HepG2 (cell line): ENCODE measurements at regions not wholly inside any gene's neighbourhood (a gene's known extent, or its start where the extent isn't known, plus 50 kb on each side); places are given as distances from the start of the nearest gene placed in this dataset.

ENCODE experiments used
- ATAC-seq: fragments of 200-7000 bp; cut with Tn5 transposase; 3 replicates; pipeline ENCODE4 v1.9.1; 2020; ENCODE audit warnings: mild to moderate bottlenecking, moderate library complexity
- BruUV-seq: library from RNA; stranded (reverse); fragments of 400-500 nt; replicated peaks from 2 replicates; lab custom pipeline; 2021; lab: Mats Ljungman, UMichigan
- CTCF ChIA-PET: fragments of 300-600 bp; formaldehyde crosslinking; extraction: SDS; loops from one replicate; lab custom pipeline; 2021; ENCODE audit warnings: low total read pairs, inconsistent platforms, low intra/inter-chr PET ratio; lab: Yijun Ruan, JAX
- POLR2A ChIA-PET: fragments of 350-600 bp; sonication (Branson Sonifier 250); formaldehyde crosslinking; loops from one replicate; lab custom pipeline; 2020; ENCODE audit warnings: antibody characterized with exemption, inconsistent platforms; lab: Yijun Ruan, JAX
- DNase-seq: peaks from one replicate; pipeline ENCODE4 v3.0.0-alpha.2; 2015; ENCODE audit warnings: low spot score
- FAIRE-seq: peaks from 3 replicates; lab custom pipeline; 2011; peaks lifted over from hg19 to GRCh38; lab: Jason Lieb, UNC
- H2AFZ ChIP-seq: one replicate; pipeline ENCODE4 v1.6.1; 2011; ENCODE audit warnings: low read length, inconsistent platforms
- H3K27ac ChIP-seq: fragments of 300-600 bp; 3 replicates; pipeline ENCODE4 v1.8.0; 2011; ENCODE audit warnings: mixed run types, mild to moderate bottlenecking, mixed read lengths, low read length, inconsistent platforms; ENCODE audit not compliant: insufficient read depth; ENCODE audit errors: extremely low read length
- H3K27me3 ChIP-seq, 2 experiments: fragments of 200-600 bp in 1 of 2; 2 replicates in 1 of 2; 3 replicates in 1 of 2; pipeline versions ENCODE4 v1.6.0 to v1.8.0; 2011; ENCODE audit warnings: low read length in 2 of 2, mild to moderate bottlenecking in 2 of 2, moderate library complexity in 2 of 2, inconsistent platforms in 1 of 2; ENCODE audit not compliant: insufficient read depth in 2 of 2, control insufficient read depth in 1 of 2
- H3K36me3 ChIP-seq, 2 experiments: fragments of 200-600 bp in 1 of 2; replicated peaks in 1 of 2; 2 replicates in 1 of 2; 3 replicates in 1 of 2; pipeline versions ENCODE4 v1.5.1 to v1.8.0; 2011; ENCODE audit warnings: low read length in 2 of 2, inconsistent platforms in 1 of 2; ENCODE audit not compliant: insufficient read depth in 2 of 2, control insufficient read depth in 1 of 2
- H3K4me1 ChIP-seq: 2 replicates; pipeline ENCODE4 v1.5.1; 2012; ENCODE audit warnings: low read length, inconsistent platforms; ENCODE audit not compliant: insufficient read depth
- H3K4me2 ChIP-seq: 2 replicates; pipeline ENCODE4 v1.6.0; 2011; ENCODE audit warnings: low read depth, low read length, inconsistent platforms
- H3K4me3 ChIP-seq, 3 experiments: fragments of 200-600 bp in 1 of 3; sonication (generic), shearing (Covaris generic) in 1 of 3; replicated peaks in 1 of 3; 2 replicates each; pipeline ENCODE4 v1.5.1; 2011 to 2016; ENCODE audit warnings: low read length in 3 of 3, inconsistent platforms in 2 of 3, low read depth in 2 of 3, mild to moderate bottlenecking in 2 of 3, control low read depth in 1 of 3, mixed read lengths in 1 of 3; ENCODE audit not compliant: insufficient read depth in 1 of 3
- H3K79me2 ChIP-seq: one replicate; pipeline ENCODE4 v1.6.1; 2011; ENCODE audit warnings: low read length, inconsistent platforms; ENCODE audit not compliant: insufficient read depth
- H3K9ac ChIP-seq: 2 replicates; pipeline ENCODE4 v1.6.0; 2011; ENCODE audit warnings: mild to moderate bottlenecking, low read depth, low read length, inconsistent platforms; ENCODE audit not compliant: insufficient read depth
- H3K9me3 ChIP-seq: 2 replicates; pipeline ENCODE4 v1.5.1; 2012; ENCODE audit warnings: mild to moderate bottlenecking, low read length
- H4K20me1 ChIP-seq: 2 replicates; pipeline ENCODE4 v1.6.0; 2011; ENCODE audit warnings: inconsistent platforms, mild to moderate bottlenecking, low read length, moderate library complexity; ENCODE audit not compliant: insufficient read depth
- ARID2 ChIP-seq: sonication (generic); formaldehyde crosslinking; IDR thresholded peaks from 2 replicates; pipeline ENCODE4 v1.8.1; 2022; ENCODE audit warnings: mild to moderate bottlenecking, missing genetic modification reagents, borderline replicate concordance
- MTF2 ChIP-seq: sonication (generic); formaldehyde crosslinking; IDR thresholded peaks from 2 replicates; pipeline ENCODE4 v1.5.0; 2020; ENCODE audit warnings: missing genetic modification reagents, borderline replicate concordance
- PHF20 ChIP-seq: sonication (generic); formaldehyde crosslinking; IDR thresholded peaks from 2 replicates; pipeline ENCODE4 v1.5.0; 2020; ENCODE audit warnings: mild to moderate bottlenecking, missing genetic modification reagents
- REL ChIP-seq: sonication (generic); formaldehyde crosslinking; conservative IDR thresholded peaks from 2 replicates; pipeline ENCODE4 v1.8.0; 2022; ENCODE audit warnings: mild to moderate bottlenecking, missing genetic modification reagents, moderate library complexity
- ZNF782 ChIP-seq: sonication (generic); formaldehyde crosslinking; IDR thresholded peaks from 2 replicates; pipeline ENCODE4 v1.4.0; 2020; ENCODE audit warnings: missing genetic modification reagents, mild to moderate bottlenecking, borderline replicate concordance
- WGBS: methylation state at CpG from one replicate; pipeline ENCODE4 v1.1.6; 2017; ENCODE audit warnings: low lambda C conversion rate; 5-methylcytosine and 5-hydroxymethylcytosine counted together
- in situ Hi-C: cut with HindIII; loops from 2 replicates; pipeline ENCODE4 v1.10.0; 2017; ENCODE audit warnings: low pct_unique_long_range_greater_than_20kb; ENCODE audit not compliant: extremely low pct_ligation_motif_present
- intact Hi-C: fragments of 100-400 bp; cut with micrococcal nuclease; formaldehyde crosslinking; loops from one replicate; pipeline ENCODE4 v1.10.0; 2022; ENCODE audit not compliant: unreplicated experiment
- TF ChIP-seq, protein P1 (sequence below): IDR thresholded peaks from 2 replicates; pipeline ENCODE4 v1.6.1; 2016; ENCODE audit warnings: missing compliant biosample characterization, missing genetic modification reagents, borderline replicate concordance
- TF ChIP-seq, protein P2 (sequence below): sonication (generic); formaldehyde crosslinking; IDR thresholded peaks from 2 replicates; pipeline ENCODE4 v1.4.0; 2020; ENCODE audit warnings: low read depth, mild to moderate bottlenecking, missing genetic modification reagents
- TF ChIP-seq, protein P3 (sequence below): sonication (generic); formaldehyde crosslinking; IDR thresholded peaks from 2 replicates; pipeline ENCODE4 v1.5.1; 2020; ENCODE audit warnings: mild to moderate bottlenecking, missing genetic modification reagents, borderline replicate concordance
- TF ChIP-seq, protein P4 (sequence below): sonication (generic); formaldehyde crosslinking; IDR thresholded peaks from 2 replicates; pipeline ENCODE4 v1.4.0; 2020; ENCODE audit warnings: missing genetic modification reagents, mild to moderate bottlenecking, borderline replicate concordance

DNA sequence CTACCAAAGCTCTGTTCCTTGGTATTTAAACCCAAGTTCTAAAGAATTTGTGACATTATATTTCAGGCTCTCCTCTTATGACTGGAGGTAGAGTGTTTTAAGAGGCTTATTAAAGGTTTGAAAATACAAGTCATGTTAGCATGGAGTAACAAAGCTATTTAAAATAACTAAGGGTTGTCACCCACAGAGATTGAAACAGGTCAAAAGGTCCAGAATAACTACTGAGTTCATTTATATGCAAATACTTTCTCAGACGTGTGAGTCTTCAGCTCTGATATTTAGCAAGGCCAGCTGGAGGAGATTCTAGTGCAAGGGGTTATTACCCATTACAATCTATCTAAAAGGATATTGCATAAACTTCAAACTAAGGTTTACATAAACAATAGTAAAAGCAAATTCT lies 1538.8 kb upstream of the CDH8 start:
- in situ Hi-C loops (no loop called here), intact Hi-C loops (no loop called here)
- Histone ChIP-seq H3K4me3 (no peak overlapping the region), H4K20me1 (no peaks in the 10 kb centered on the region), H3K27ac (no peak overlapping the region), H3K36me3 (no peaks in the 10 kb centered on the region), H3K4me1 (no peaks in the 10 kb centered on the region), H3K27me3 (no peaks in the 10 kb centered on the region), H3K9ac (no peak overlapping the region), H2AFZ (no peak overlapping the region), H3K79me2 (no peaks in the 10 kb centered on the region), H3K4me2 (no peak overlapping the region), H3K9me3 (peaks cover 34% of the 10 kb centered on the region)
- no peak for DNase-seq
- WGBS = 0% methylated on average over 1 of the region's 1 CpG
- POLR2A ChIA-PET = no interaction called here
- TF ChIP-seq REL (CRISPR knock-in tag) (no peak), ZNF782 (CRISPR knock-in tag) (no peak), PHF20 (CRISPR knock-in tag) (no peak), ARID2 (CRISPR knock-in tag) (no peak), MTF2 (no peak)
- TF ChIP-seq, protein P1, sequence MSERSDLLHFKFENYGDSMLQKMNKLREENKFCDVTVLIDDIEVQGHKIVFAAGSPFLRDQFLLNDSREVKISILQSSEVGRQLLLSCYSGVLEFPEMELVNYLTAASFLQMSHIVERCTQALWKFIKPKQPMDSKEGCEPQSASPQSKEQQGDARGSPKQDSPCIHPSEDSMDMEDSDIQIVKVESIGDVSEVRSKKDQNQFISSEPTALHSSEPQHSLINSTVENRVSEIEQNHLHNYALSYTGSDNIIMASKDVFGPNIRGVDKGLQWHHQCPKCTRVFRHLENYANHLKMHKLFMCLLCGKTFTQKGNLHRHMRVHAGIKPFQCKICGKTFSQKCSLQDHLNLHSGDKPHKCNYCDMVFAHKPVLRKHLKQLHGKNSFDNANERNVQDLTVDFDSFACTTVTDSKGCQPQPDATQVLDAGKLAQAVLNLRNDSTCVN (CRISPR knock-in tag) = no peak
- TF ChIP-seq, protein P2, sequence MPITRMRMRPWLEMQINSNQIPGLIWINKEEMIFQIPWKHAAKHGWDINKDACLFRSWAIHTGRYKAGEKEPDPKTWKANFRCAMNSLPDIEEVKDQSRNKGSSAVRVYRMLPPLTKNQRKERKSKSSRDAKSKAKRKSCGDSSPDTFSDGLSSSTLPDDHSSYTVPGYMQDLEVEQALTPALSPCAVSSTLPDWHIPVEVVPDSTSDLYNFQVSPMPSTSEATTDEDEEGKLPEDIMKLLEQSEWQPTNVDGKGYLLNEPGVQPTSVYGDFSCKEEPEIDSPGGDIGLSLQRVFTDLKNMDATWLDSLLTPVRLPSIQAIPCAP = no peak
- TF ChIP-seq, protein P3, sequence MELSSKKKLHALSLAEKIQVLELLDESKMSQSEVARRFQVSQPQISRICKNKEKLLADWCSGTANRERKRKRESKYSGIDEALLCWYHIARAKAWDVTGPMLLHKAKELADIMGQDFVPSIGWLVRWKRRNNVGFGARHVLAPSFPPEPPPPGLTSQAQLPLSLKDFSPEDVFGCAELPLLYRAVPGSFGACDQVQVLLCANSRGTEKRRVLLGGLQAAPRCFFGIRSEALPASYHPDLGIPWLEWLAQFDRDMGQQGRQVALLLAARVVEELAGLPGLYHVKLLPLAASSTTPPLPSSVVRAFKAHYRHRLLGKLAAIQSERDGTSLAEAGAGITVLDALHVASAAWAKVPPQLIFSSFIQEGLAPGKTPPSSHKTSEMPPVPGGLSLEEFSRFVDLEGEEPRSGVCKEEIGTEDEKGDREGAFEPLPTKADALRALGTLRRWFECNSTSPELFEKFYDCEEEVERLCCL (CRISPR knock-in tag) = no peak
- TF ChIP-seq, protein P4, sequence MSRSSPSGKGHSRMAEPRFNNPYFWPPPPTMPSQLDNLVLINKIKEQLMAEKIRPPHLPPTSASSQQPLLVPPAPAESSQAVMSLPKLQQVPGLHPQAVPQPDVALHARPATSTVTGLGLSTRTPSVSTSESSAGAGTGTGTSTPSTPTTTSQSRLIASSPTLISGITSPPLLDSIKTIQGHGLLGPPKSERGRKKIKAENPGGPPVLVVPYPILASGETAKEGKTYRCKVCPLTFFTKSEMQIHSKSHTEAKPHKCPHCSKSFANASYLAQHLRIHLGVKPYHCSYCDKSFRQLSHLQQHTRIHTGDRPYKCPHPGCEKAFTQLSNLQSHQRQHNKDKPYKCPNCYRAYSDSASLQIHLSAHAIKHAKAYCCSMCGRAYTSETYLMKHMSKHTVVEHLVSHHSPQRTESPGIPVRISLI (CRISPR knock-in tag) = no peak
- no peak for ATAC-seq
- no TSS peak for BruUV-seq
- FAIRE-seq = no peak
- CTCF ChIA-PET = no interaction called here
